Natural killer cell (primary cell): ENCODE measurements at regions not wholly inside any gene's neighbourhood (a gene's known extent, or its start where the extent isn't known, plus 50 kb on each side); places are given as distances from the start of the nearest gene placed in this dataset.
A peak's percentile ranks its signal among the peaks of the same experiment; 100 is the strongest.

Experiments
- ATAC-seq, 3 donors: fragments of 150-1000 bp in 2 of 3; fragments of 200-7000 bp in 1 of 3; cut with Tn5 transposase; 1 replicate in 1 of 3; 2 replicates in 2 of 3; pipeline ENCODE4 v1.10.0; 2021; ENCODE audit warnings: mild to moderate bottlenecking in 2 of 3, moderate library complexity in 2 of 3
- DNase-seq, 2 donors: peaks; one replicate each; pipeline versions ENCODE4 v3.0.0 to v3.0.0-alpha.2; 2013 to 2021; ENCODE audit warnings: mixed read lengths in 1 of 2
- H3K27ac ChIP-seq: one replicate; pipeline ENCODE4 v1.5.1; 2013; ENCODE audit warnings: mild to moderate bottlenecking, low read length
- H3K27me3 ChIP-seq: one replicate; pipeline ENCODE4 v1.6.1; 2013; ENCODE audit warnings: low read length; ENCODE audit not compliant: control insufficient read depth, insufficient read depth
- H3K36me3 ChIP-seq: one replicate; pipeline ENCODE4 v1.6.1; 2013; ENCODE audit warnings: low read length; ENCODE audit not compliant: control insufficient read depth, insufficient read depth
- H3K4me1 ChIP-seq: one replicate; pipeline ENCODE4 v1.6.1; 2013; ENCODE audit warnings: low read length; ENCODE audit not compliant: control insufficient read depth, insufficient read depth
- H3K4me3 ChIP-seq: one replicate; pipeline ENCODE4 v1.5.1; 2013; ENCODE audit warnings: low read length
- H3K9me3 ChIP-seq: one replicate; pipeline ENCODE4 v1.6.1; 2013; ENCODE audit warnings: low read length; ENCODE audit not compliant: control insufficient read depth, insufficient read depth
- H3K27ac Mint-ChIP-seq, 2 donors: one replicate each; pipeline ENCODE4 v1.8.0; 2022; ENCODE audit warnings: mild to moderate bottlenecking in 2 of 2, mixed read lengths in 2 of 2, moderate library complexity in 1 of 2
- H3K27me3 Mint-ChIP-seq, 2 donors: one replicate each; pipeline ENCODE4 v1.8.0; 2022; ENCODE audit warnings: low read depth in 2 of 2, mixed read lengths in 2 of 2
- H3K36me3 Mint-ChIP-seq: one replicate; pipeline ENCODE4 v1.8.0; 2022; ENCODE audit warnings: mixed read lengths
- H3K4me1 Mint-ChIP-seq, 2 donors: one replicate each; pipeline ENCODE4 v1.8.0; 2022; ENCODE audit warnings: mixed read lengths in 2 of 2
- H3K4me3 Mint-ChIP-seq: one replicate; pipeline ENCODE4 v1.8.0; 2022; ENCODE audit warnings: mild to moderate bottlenecking, moderate library complexity, mixed read lengths
- H3K9me3 Mint-ChIP-seq, 2 donors: one replicate each; pipeline ENCODE4 v1.8.0; 2022; ENCODE audit warnings: mixed read lengths in 2 of 2
- WGBS: methylation state at CpG from one replicate; pipeline ENCODE4 v1.1.7; 2013; ENCODE audit warnings: missing lambda C conversion rate; ENCODE audit not compliant: insufficient coverage; 5-methylcytosine and 5-hydroxymethylcytosine counted together
- intact Hi-C: fragments of 100-400 bp; cut with micrococcal nuclease; formaldehyde crosslinking; loops from one replicate; pipeline ENCODE4 v1.14.2; 2022
- TF ChIP-seq, protein P1 (sequence below): fragments of 200-600 bp; IDR thresholded peaks from one replicate; pipeline ENCODE4 v1.8.0; 2022; ENCODE audit warnings: antibody characterized with exemption

DNA sequence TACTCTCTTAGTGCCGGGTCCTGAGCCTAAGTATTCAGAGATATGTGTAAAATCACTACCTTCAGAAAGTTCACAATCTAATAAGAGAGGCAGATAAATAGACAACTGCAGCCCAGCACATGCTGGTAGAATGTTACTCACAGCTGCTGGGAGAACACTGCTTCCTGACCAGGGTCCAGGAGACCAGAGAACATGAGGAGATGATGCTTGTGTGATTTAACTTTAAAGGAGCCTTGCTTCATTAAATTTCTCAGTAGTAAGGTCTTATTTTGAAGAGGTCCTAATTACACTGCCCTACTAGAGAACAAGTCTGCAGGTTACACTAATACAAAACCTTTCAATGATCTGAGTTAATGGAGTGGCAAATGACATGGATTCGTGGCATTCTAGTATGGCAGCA is 209.9 kb upstream of the TRIB2 start:
- Histone ChIP-seq H3K4me1 (peaks cover 41% of the 10 kb centered on the region), H3K27ac (peak overlapping the region; percentile 12), H3K27me3 (no peaks in the 10 kb centered on the region), H3K36me3 (no peaks in the 10 kb centered on the region), H3K4me3 (no peak overlapping the region), H3K9me3 (no peaks in the 10 kb centered on the region)
- Mint-ChIP-seq H3K4me3 (peak overlapping the region; percentile 35), H3K27ac (peak overlapping the region; percentile 45 to 67), H3K27me3 (no peaks in the 10 kb centered on the region), H3K36me3 (no peaks in the 10 kb centered on the region), H3K9me3 (no peaks in the 10 kb centered on the region), H3K4me1 (peaks cover 59 to 77% of the 10 kb centered on the region in 2 donors)
- ATAC-seq = peak in 1 of 3 donors; percentile 4
- intact Hi-C loops = loop anchor here (5.0 to 10.0 kb wide), 2 partner anchors 210 to 452 kb away; partner anchors contain the start of gene TRIB2
- TF ChIP-seq, protein P1, sequence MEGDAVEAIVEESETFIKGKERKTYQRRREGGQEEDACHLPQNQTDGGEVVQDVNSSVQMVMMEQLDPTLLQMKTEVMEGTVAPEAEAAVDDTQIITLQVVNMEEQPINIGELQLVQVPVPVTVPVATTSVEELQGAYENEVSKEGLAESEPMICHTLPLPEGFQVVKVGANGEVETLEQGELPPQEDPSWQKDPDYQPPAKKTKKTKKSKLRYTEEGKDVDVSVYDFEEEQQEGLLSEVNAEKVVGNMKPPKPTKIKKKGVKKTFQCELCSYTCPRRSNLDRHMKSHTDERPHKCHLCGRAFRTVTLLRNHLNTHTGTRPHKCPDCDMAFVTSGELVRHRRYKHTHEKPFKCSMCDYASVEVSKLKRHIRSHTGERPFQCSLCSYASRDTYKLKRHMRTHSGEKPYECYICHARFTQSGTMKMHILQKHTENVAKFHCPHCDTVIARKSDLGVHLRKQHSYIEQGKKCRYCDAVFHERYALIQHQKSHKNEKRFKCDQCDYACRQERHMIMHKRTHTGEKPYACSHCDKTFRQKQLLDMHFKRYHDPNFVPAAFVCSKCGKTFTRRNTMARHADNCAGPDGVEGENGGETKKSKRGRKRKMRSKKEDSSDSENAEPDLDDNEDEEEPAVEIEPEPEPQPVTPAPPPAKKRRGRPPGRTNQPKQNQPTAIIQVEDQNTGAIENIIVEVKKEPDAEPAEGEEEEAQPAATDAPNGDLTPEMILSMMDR = no peak
- DNase-seq = no peak
- WGBS = 56% methylated on average over 2 of the region's 2 CpGs

DNA sequence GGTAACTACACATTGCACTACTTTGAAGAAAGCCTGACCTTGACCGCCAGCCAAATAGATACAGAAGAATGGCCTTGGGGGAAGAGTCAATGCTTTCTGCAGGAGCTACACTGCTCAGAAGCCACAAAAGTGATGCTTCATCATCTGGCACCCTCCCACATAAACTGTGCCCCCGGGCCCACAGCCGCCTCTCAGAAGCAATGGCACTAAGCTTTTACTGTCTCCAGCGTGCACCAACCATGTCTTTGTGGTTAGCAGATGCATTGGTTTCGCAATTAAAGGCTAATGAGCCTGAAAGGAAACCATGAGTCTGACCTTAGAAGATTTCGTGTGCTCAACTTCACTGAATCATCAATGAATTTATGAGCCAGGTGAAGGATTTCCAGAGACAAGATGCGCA is 209.4 kb upstream of the TRIB2 start:
- ATAC-seq (peak; percentile 87 to 94 (median 91)), DNase-seq (peak; percentile 29 to 66)
- Histone ChIP-seq H3K27me3 (no peaks in the 10 kb centered on the region), H3K4me3 (no peak overlapping the region), H3K36me3 (no peaks in the 10 kb centered on the region), H3K4me1 (peaks cover 37% of the 10 kb centered on the region), H3K27ac (peak overlapping the region; percentile 12), H3K9me3 (no peaks in the 10 kb centered on the region)
- H3K4me3 Mint-ChIP-seq = peak overlapping the region; percentile 35
- intact Hi-C loops = loop anchor here (5.0 to 10.0 kb wide), 2 partner anchors 210 to 452 kb away; partner anchors contain the start of gene TRIB2
- 7% methylated on average over 7 of the region's 7 CpGs for WGBS
- peak overlapping the region; percentile 45 to 67 for H3K27ac Mint-ChIP-seq
- H3K36me3 Mint-ChIP-seq = no peaks in the 10 kb centered on the region
- no peaks in the 10 kb centered on the region for H3K9me3 Mint-ChIP-seq
- H3K4me1 Mint-ChIP-seq = peaks cover 54 to 72% of the 10 kb centered on the region in 2 donors
- H3K27me3 Mint-ChIP-seq = no peaks in the 10 kb centered on the region
- TF ChIP-seq, protein P1 = no peak

DNA sequence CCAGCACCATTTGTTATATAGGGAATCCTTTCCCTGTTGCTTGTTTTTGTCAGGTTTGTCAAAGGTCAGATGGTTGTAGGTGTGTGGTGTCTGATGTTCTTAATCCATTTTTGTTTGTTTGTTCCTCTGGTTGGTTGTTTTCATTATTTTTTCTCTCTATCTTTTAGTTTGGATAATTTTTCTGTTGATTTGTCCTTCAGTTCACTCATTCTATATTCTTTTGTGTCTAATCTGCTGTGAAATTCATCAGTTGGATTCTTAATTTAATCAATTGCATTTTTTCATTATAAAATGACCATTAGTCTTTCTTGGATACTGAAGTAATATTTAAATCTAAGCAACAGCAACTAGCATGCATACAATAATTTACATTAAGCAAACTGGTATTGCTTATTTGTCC is 206.7 kb upstream of the TRIB2 start:
- TF ChIP-seq, protein P1 = no peak
- H3K4me3 ChIP-seq = no peak overlapping the region
- no peaks in the 10 kb centered on the region for H3K36me3 ChIP-seq
- no peaks in the 10 kb centered on the region for H3K36me3 Mint-ChIP-seq
- intact Hi-C loops = no loop called here
- H3K4me1 Mint-ChIP-seq = peaks cover 46 to 57% of the 10 kb centered on the region in 2 donors
- ATAC-seq (no peak), DNase-seq (no peak)
- H3K9me3 ChIP-seq = no peaks in the 10 kb centered on the region
- no peak overlapping the region for H3K27ac Mint-ChIP-seq
- H3K27me3 ChIP-seq = no peaks in the 10 kb centered on the region
- no peaks in the 10 kb centered on the region for H3K27me3 Mint-ChIP-seq
- H3K27ac ChIP-seq = no peak overlapping the region
- no peak overlapping the region for H3K4me3 Mint-ChIP-seq
- no peaks in the 10 kb centered on the region for H3K9me3 Mint-ChIP-seq
- H3K4me1 ChIP-seq = peaks cover 27% of the 10 kb centered on the region

DNA sequence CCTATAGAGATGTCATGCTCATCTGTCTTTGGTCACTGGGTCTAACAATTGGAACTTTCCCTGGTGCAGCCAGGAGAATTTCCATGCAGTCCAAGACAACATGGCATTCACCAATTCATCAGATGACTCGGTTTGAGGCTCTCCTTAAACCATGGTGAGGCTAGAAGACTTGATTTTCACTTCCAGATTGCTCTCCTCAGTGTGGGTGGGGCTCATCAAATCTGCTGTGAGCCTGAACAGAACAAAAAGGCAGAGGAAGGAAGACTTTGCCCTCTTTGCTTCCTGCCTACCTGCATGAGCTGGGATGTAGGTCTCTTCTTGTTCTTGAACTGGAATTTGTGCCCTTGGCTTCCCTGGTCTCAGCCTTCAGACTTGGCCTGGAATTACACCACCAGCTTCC is 203.4 kb upstream of the TRIB2 start:
- no peaks in the 10 kb centered on the region for H3K36me3 ChIP-seq
- peak in 1 of 2 donors; percentile 40 for DNase-seq
- H3K4me1 Mint-ChIP-seq = peaks cover 29 to 37% of the 10 kb centered on the region in 2 donors
- H3K36me3 Mint-ChIP-seq = no peaks in the 10 kb centered on the region
- no peaks in the 10 kb centered on the region for H3K9me3 ChIP-seq
- peaks cover 5 to 15% of the 10 kb centered on the region in 2 donors for H3K27me3 Mint-ChIP-seq
- H3K27ac Mint-ChIP-seq = no peak overlapping the region
- H3K9me3 Mint-ChIP-seq = no peaks in the 10 kb centered on the region
- H3K27me3 ChIP-seq = no peaks in the 10 kb centered on the region
- intact Hi-C loops = no loop called here
- TF ChIP-seq, protein P1 = no peak
- H3K4me3 Mint-ChIP-seq = no peak overlapping the region
- peaks cover 20% of the 10 kb centered on the region for H3K4me1 ChIP-seq
- WGBS = 8% methylated on average over 1 of the region's 1 CpG
- no peak overlapping the region for H3K27ac ChIP-seq
- H3K4me3 ChIP-seq = no peak overlapping the region
- no peak for ATAC-seq
